Muscle of arm (tissue), 1 donor: ENCODE measurements at regions not wholly inside any gene's neighbourhood (a gene's known extent, or its start where the extent isn't known, plus 50 kb on each side); places are given as distances from the start of the nearest gene placed in this dataset.
"Not testable (repeated sequence)": the region's sequence is repeated elsewhere in the genome, so short reads cannot be mapped to it uniquely, and the experiment has no call there.

ENCODE experiments used
- DNase-seq: peaks from one replicate; pipeline ENCODE4 v3.0.0-alpha.2; 2013

DNA sequence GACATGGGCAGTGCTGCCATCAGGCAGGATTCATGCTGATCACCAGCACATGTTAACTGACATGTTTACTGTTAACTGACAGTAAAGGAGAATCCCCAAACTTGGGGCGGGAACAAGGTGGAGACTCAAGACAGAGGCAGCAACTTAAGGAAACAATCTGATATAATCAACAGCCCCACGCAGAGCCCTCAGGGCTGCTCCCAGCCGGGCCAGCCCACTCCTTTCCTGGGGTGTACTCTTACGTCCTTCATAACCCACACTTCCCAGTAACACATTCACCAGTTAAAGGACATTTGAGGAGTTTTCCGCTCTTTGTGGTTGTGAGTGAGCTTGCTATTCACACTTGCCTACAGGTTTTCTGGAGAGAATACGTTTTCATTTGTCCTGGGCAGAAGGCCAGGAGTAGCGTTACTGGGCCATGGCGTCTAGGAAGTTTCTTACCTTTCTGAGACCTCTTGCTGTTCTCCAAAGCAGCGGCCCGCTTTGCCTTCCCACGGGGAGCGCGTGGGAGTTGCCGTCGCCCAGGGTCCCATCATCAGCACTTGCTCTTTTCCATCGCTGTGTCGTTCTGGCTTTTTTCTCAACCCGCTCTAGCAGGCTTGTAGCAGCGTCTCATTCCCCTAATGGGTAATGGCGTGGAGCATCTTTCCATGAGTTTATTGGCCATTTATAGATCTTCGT is 56.4 kb downstream of the FOXF2 start:
- DNase-seq = no peak

- DNase-seq = no peak
Observed at GRCh38 chr6:1449896-1450295, 60.5 kb downstream of the FOXF2 start.

- DNase-seq = no peak
Observed at GRCh38 chr6:1453024-1453423, 63.6 kb downstream of the FOXF2 start.

DNA sequence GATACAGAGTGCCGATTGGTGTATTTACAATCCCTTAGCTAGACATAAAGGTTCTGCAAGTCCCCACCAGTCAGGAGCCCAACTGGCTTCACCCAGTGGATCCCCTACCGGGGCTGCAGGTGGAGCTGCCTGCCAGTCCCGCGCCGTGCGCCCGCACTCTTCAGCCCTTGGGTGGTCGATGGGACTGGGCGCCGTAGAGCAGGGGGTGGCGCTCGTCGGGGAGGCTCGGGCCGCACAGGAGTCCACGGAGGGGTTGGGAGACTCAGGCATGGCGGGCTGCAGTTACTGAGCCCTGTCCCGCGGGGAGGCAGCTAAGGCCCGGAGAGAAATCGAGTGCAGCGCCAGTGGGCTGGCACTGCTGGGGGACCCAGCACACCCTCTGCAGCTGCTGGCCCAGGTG is 67.4 kb downstream of the FOXF2 start:
- not testable (repeated sequence) for DNase-seq

DNA sequence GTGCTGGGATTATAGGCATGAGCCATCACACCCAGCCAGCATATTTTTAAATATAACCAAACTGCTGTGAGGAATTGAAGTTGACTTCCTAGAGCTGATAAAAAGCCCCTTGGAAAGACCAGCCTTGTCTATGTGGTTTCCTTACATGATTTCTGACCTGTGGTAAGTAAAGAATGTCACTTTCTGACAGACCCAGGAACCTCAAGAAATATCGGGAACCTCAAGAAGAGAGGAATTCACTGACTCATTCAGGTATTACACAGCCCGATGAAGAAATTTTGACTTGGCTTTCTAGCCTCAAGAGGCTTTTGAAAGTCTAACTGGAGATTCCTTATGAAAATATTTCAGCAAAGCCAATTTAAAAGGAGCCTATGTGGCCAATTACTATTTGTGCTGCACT is 71.8 kb downstream of the FOXF2 start:
- no peak for DNase-seq

GRCh38 chr6:1461736-1462135 is 72.4 kb downstream of the FOXF2 start:
- DNase-seq = no peak

DNA sequence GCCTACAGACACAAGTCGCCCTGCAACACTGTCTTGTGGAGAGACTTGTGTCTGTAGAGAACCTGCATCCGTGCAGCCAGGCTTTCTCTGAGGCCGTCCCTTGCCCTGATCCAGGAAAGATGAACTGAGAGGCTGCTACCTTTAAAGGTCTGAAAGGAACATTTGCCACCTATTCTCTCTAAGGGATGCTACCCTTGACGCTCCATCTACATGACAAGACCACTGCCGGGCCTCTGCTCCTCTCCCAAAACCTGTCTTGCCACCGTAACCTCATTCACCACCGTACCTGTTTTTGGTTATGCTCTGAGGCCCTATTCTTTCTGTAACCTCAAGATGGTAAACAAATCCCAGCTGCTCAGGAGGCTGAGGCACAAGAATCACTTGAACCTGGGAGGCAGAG is 73.9 kb downstream of the FOXF2 start:
- DNase-seq = no peak

GRCh38 chr6:1463751-1464426 is 74.5 kb downstream of the FOXF2 start:
- no peak for DNase-seq

DNA sequence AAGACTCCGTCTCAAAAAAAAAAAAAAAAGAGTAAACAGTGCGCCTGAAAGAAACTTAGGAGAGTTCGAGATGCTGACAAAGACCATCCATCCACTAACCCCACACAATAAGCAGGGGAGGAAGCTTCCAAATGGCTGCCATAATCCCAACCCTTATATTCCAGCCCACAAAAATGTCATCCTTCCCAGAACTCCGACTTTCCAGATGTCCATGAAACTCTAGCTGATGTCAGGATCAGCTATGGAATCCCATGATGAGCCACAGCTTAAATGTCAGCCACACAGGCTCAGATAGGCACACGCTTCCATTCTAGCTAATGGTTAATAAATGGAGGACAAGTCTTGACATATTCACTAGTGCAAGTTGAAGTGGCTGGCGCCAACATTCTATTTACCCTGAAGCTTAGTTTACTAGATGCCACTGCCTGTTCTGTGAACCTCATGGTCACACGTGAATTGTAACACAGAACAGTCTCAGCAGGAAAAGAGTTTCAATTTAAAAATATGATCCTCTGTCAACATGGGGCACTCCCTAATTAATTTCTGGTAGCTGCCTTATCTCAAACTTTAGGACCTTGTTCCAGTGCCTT is 75.5 kb downstream of the FOXF2 start:
- no peak for DNase-seq

GRCh38 chr6:1468126-1468525 is 78.8 kb downstream of the FOXF2 start:
- DNase-seq = no peak

DNA sequence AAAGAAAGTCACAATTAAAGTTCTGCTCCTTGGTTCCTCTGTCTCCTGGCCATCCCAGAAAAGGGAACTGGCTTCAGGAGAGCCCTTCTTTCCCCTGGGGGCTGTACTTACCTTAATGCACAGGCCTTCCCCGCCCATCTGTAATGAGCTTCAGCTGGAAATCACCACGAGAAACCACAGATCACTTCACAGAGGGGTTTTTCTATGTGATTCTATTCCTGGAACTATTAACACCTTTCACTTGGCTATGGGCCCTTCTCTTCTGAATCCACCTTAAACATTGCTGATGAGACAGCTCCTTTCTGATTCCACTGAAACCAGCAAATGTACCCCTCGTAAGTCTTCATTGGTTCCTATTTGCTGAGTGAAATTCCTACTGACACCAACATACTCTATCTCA is 80.7 kb downstream of the FOXF2 start:
- no peak for DNase-seq

DNA sequence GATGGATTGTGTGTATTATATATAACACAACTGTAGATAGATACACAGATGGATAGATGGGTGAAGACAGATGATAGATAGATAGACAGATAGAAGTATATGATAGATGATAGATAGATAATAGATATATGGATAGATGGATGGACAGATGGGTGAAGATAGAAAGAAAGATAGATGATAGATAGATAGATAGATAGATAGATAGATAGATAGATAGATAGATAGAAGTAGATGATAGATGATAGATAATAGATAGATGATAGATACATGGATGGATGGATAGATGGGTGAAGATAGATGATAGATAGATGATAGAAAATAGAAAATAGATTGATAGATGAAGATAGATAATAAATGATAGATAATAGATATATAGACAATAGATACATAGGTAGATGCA is 83.3 kb downstream of the FOXF2 start:
- no peak for DNase-seq

- DNase-seq = no peak
Observed at GRCh38 chr6:1473166-1473565, 83.8 kb downstream of the FOXF2 start.

GRCh38 chr6:1473598-1473997 is 84.2 kb downstream of the FOXF2 start:
- no peak for DNase-seq

DNA sequence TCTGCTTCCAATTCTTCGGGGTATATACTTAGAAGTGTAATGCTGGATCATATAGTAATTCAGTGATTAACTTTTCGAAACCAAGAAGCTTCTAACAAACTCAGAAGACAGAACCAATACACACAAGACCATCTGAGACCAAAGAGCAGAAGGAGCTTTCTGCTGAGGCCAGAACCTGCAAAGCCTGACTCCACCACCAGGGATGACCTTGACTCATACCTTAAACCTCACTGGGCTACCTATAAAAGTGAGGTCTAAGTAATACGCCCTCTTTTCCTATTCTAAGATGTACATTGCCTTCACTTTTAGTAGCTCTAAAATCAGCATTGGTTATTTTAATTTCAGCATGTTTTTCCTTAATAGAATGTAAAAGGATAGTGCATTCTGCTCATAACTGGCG is 84.8 kb downstream of the FOXF2 start:
- DNase-seq = no peak

- DNase-seq = no peak
Observed at GRCh38 chr6:1475174-1475573, 85.8 kb downstream of the FOXF2 start.

DNA sequence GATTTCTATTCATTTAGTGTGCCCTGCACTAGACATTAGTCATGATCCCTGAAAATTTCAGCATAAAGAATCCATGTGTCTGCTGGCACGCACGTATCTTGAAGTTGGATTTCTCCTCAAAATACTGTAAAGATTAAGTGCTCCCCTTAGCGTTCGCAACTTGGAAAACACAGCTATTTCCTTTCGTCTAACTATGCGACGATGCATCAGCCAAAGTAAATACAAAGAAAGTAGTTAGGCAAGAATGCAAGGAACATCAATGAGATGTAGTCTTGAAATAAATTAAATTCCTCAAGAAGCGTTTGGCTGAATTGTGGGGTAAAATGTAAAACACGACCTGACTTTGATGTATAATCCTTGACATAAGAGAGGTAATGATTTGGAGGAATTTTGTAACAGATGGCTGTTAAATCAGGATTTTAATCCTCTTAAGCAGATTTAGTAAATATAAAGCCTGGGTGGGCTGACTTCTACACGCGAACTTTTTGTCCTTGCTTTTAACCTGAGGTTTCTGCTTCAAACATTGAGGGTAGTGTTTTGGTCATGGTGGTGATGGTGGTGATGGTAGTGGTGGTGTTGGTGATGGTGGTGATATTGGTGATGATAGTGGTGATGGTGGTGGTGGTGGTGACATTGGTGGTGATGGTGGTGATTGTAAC is 88.2 kb downstream of the FOXF2 start:
- peak; percentile 31 for DNase-seq

GRCh38 chr6:1478163-1478826 is 88.9 kb downstream of the FOXF2 start:
- not testable (repeated sequence) for DNase-seq

GRCh38 chr6:1479095-1479494 is 89.7 kb downstream of the FOXF2 start:
- DNase-seq = peak; percentile 39

- DNase-seq = no peak
Observed at GRCh38 chr6:1479601-1480221, 90.3 kb downstream of the FOXF2 start.

- DNase-seq = no peak
Observed at GRCh38 chr6:1481286-1481685, 91.9 kb downstream of the FOXF2 start.
